Activated T-helper 2 cell treated with anti-CD3 and anti-CD28 coated beads, Interferon-gamma antibody, Interleukin-2, Interleukin-4, amounts not matched to agents 10 μg/mL and 5 μg/mL and 100 μg/mL, durations not matched to agents 14 hours and 24 hours and 36 hours (primary cell): ENCODE measurements at regions not wholly inside any gene's neighbourhood (a gene's known extent, or its start where the extent isn't known, plus 50 kb on each side); places are given as distances from the start of the nearest gene placed in this dataset.

Experiments
- DNase-seq: peaks from one replicate; pipeline ENCODE4 v3.0.0; 2021; ENCODE audit warnings: low spot score
- H3K27ac Mint-ChIP-seq: one replicate; pipeline ENCODE4 v1.8.0; 2021; ENCODE audit warnings: mixed read lengths
- H3K27me3 Mint-ChIP-seq: one replicate; pipeline ENCODE4 v1.8.0; 2021; ENCODE audit warnings: low read depth, mixed read lengths
- H3K36me3 Mint-ChIP-seq: one replicate; pipeline ENCODE4 v1.8.0; 2021; ENCODE audit warnings: low read depth, mixed read lengths
- H3K4me1 Mint-ChIP-seq: one replicate; pipeline ENCODE4 v1.8.0; 2021; ENCODE audit warnings: low read depth, mixed read lengths
- H3K4me3 Mint-ChIP-seq: one replicate; pipeline ENCODE4 v1.8.0; 2021; ENCODE audit warnings: low read depth, mild to moderate bottlenecking, moderate library complexity, mixed read lengths
- H3K9me3 Mint-ChIP-seq: one replicate; pipeline ENCODE4 v1.8.0; 2021; ENCODE audit warnings: mixed read lengths
- intact Hi-C: fragments of 100-400 bp; cut with micrococcal nuclease; formaldehyde crosslinking; loops from one replicate; pipeline ENCODE4 v1.15.1; 2023

DNA sequence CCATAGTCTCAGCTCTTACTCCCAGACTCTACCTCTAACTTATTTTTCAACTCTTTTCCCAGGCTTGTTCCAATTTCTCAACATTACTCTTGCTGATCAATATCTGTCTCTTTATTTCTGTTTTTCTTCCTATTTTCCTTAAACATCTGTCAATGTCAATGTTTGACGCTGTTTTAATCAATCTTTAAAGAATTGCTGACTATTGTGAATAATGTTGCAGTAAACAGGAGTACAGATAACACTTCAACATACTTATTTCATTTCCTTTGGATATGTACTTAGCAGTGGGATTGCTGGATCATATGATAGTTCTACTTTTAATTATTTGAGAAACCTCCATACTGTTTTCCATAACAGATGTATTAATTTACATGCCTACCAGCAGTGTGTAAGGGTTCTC, 229.0 kb downstream of the TRIM36 start:
- Mint-ChIP-seq H3K36me3 (no peaks in the 10 kb centered on the region), H3K4me3 (no peak overlapping the region), H3K27ac (no peak overlapping the region), H3K9me3 (peaks cover 30% of the 10 kb centered on the region), H3K27me3 (no peaks in the 10 kb centered on the region), H3K4me1 (no peaks in the 10 kb centered on the region)
- intact Hi-C loops = no loop called here
- no peak for DNase-seq

DNA sequence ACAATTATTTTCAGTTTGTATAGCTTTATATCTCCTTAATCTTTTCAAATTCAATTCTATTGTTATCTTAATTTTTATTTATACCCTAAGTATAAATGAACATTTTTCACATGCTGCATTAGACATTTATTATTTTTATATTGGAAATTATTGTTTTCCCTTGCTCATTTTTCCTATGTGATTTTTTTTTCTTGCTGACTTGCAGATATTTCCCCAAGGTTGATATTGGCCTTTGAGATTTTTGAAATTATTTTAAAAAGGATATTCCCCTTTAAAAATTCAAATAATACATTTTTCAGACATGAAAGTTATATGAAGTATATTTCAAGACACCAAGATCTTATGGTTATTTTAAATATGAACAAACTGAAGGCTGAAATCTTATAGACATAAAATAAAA, 234.2 kb downstream of the TRIM36 start:
- intact Hi-C loops = no loop called here
- H3K4me3 Mint-ChIP-seq = no peak overlapping the region

DNA sequence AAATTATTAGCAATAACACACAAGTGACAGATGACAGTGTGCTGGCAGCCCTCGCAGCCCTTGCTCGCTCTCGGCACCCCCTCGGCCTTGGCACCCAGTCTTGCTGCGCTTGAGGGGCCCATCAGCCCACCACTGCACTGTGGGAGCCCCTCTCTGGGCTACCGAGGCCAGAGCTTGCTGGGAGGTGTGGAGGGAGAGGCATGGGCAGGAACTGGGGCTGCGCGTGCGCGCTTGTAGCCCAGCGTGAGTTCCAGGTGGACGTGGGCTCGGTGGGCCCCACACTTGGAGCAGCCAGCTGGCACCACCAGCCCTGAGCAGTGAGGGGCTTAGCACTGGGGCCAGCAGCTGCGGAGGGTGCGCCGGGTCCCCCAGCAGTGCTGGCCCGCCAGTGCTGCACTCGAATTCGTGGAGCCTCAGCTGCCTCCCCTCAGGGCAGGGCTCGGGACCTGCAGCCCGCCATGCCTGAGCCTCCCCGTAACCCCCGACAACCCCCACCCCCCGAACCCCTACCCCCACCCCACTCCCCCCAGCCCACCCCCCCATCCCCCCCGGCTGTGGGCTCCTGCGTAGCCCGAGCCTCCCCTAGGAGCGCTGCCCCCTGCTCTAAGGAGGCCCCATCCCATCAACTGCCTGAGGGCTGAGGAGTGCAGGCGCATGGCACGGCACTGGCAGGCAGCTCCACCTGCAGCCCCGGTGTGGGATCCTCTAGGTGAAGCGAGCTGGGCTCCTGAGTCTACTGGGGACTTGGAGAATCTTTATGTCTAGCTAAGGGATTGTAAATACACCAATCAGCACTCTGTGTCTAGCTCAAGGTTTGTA, 240.9 kb downstream of the TRIM36 start:
- no peaks in the 10 kb centered on the region for H3K9me3 Mint-ChIP-seq
- no peak overlapping the region for H3K27ac Mint-ChIP-seq
- no peaks in the 10 kb centered on the region for H3K27me3 Mint-ChIP-seq
- intact Hi-C loops = no loop called here
- DNase-seq = no peak
- no peak overlapping the region for H3K4me3 Mint-ChIP-seq
- no peaks in the 10 kb centered on the region for H3K4me1 Mint-ChIP-seq
- H3K36me3 Mint-ChIP-seq = no peaks in the 10 kb centered on the region

More for the DNA sequence above, 234.2 kb downstream of the TRIM36 start:
- Mint-ChIP-seq H3K4me1 (no peaks in the 10 kb centered on the region), H3K36me3 (no peaks in the 10 kb centered on the region), H3K27me3 (no peaks in the 10 kb centered on the region), H3K9me3 (peaks cover 18% of the 10 kb centered on the region), H3K27ac (no peak overlapping the region)
- DNase-seq = no peak

DNA sequence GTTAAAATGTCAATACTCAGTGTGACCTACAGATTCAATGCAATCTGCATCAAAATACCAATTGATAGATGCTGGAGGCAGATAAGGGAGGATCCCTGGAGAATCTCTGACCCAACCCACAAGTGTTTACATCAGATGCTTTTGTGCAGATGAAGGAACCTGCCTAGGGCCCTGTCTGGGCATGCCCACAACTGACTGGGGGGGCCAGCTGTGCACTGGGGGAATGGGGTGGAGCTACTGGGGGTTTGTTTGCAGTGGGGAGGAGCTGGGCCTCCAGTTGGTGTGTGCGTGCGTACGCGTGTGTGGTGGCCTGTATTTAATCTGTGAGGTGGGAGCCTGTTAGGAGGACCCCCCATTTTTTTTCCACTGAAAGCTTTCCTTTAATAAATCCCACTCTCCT, 244.9 kb downstream of the TRIM36 start:
- no peak overlapping the region for H3K4me3 Mint-ChIP-seq
- H3K9me3 Mint-ChIP-seq = peaks cover 2% of the 10 kb centered on the region
- no peaks in the 10 kb centered on the region for H3K27me3 Mint-ChIP-seq
- intact Hi-C loops = no loop called here
- H3K36me3 Mint-ChIP-seq = no peaks in the 10 kb centered on the region
- no peak overlapping the region for H3K27ac Mint-ChIP-seq
- no peak for DNase-seq
- no peaks in the 10 kb centered on the region for H3K4me1 Mint-ChIP-seq

DNA sequence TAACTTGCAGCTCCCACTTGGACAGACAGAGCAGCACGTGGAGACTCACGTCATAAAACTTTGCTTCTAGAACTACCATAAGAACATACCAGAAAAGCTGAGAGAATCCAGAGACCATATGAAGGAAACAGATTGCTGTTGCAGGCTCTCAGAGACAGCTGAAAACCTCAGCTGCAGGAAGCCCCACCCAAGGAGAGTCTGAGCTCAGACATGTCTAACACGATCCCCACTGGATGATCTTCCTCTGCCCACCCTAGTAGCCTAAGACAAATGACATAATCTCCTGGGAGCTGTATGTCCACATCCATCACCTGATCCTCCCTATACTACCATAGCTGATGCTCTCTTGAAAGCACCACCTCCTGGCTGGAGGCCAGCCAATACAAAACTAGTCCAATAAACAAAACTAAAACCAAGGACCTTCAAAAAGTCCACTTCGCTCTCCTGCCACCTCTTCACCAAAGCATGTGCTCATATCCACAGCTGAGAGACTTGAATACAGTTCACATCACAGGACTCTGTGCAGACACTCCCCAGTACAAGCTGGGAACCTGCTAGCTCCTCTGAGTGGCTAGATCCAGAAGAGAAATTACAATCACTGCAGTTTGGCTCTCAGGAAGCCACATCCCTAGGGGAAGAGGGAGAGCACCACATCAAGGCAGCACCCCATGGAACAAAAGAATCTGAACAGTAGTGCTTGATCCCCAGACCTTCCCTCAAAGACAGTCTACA, 257.4 kb downstream of the TRIM36 start:
- intact Hi-C loops = no loop called here
- Mint-ChIP-seq H3K4me1 (no peaks in the 10 kb centered on the region), H3K9me3 (peaks cover 5% of the 10 kb centered on the region), H3K4me3 (no peak overlapping the region), H3K36me3 (no peaks in the 10 kb centered on the region), H3K27me3 (no peaks in the 10 kb centered on the region), H3K27ac (no peak overlapping the region)
- no peak for DNase-seq

DNA sequence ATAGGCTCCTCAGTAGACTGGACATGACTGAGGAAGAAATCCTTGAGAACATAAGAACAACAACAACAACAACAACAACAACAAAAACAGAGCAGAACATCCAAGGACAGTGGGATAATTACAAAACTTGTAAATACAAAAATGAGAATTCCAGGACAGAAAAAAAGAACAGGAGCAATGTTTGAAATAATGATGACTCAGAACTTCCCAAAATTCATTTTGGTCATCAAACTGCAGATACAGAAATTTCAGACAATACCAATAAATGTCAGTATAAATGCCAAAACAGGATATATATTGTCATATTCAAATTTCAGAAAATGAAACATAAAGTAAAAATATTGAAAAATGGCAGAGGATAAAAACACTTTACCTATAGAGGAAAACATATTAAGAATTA, 259.0 kb downstream of the TRIM36 start:
- Mint-ChIP-seq H3K36me3 (no peaks in the 10 kb centered on the region), H3K4me1 (no peaks in the 10 kb centered on the region), H3K4me3 (no peak overlapping the region), H3K9me3 (peaks cover 16% of the 10 kb centered on the region), H3K27me3 (no peaks in the 10 kb centered on the region), H3K27ac (no peak overlapping the region)
- no peak for DNase-seq
- intact Hi-C loops = no loop called here

DNA sequence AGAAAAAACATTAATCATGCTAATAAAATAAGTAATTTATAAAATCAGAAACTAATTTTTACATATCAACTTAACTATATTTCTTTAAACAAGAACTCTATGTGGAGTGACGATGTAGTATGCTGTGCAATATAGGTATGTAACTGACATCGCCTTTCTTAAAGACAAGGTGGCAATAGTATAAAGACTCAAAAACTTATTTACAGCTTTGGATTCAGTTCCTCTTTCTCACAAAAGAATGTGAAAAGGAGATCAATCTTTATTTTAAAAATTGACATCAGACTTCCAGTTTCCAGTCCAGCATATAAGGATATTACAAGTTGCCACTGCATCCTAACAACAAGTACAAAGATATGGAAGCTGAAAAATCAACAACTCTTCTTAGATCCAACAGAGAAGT, 260.3 kb downstream of the TRIM36 start:
- H3K36me3 Mint-ChIP-seq = no peaks in the 10 kb centered on the region
- no peak overlapping the region for H3K4me3 Mint-ChIP-seq
- H3K27ac Mint-ChIP-seq = no peak overlapping the region
- intact Hi-C loops = no loop called here
- DNase-seq = no peak
- no peaks in the 10 kb centered on the region for H3K27me3 Mint-ChIP-seq
- H3K4me1 Mint-ChIP-seq = no peaks in the 10 kb centered on the region
- H3K9me3 Mint-ChIP-seq = peaks cover 16% of the 10 kb centered on the region

DNA sequence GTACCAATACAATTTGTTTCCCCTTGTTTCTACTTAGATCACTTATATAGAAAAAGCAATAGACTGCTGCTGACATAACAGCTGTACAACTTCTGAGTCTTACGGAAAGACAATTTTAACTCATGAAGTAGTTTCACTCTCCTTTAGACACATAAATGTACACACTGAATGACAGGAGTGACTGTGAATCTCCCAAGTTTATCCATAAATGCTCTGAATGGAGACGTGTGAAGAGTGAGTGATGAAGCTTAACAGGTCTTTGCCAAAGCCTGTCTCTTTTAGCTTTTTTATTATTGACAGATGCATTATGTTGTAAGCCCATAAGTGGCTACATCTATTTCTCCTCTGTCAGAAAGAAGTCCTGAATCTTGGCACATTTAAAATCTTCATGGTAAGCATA, 265.9 kb downstream of the TRIM36 start:
- intact Hi-C loops = no loop called here
- H3K36me3 Mint-ChIP-seq = no peaks in the 10 kb centered on the region
- DNase-seq = no peak
- no peaks in the 10 kb centered on the region for H3K27me3 Mint-ChIP-seq
- H3K27ac Mint-ChIP-seq = no peak overlapping the region
- no peaks in the 10 kb centered on the region for H3K4me1 Mint-ChIP-seq
- H3K9me3 Mint-ChIP-seq = peaks cover 13% of the 10 kb centered on the region
- H3K4me3 Mint-ChIP-seq = no peak overlapping the region

DNA sequence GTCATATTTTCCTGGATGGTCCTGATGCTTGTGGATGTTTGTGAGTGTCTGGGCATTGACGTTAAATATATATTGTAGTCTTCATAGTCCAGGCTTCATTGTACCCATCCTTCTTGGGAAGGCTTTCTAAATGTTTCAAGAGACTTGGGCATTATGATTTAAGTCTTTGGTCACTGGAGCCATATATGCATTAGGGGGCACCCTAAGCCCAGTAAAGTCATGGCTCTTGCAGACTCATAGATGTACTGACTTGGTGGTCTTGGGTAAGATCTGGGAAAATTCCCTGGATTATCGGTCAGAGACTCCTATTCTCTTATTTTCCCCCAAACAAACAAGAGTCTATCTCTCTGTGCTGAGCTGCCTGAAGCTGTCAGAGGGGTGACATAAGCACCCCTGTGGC, 271.1 kb downstream of the TRIM36 start:
- H3K27me3 Mint-ChIP-seq = no peaks in the 10 kb centered on the region

DNA sequence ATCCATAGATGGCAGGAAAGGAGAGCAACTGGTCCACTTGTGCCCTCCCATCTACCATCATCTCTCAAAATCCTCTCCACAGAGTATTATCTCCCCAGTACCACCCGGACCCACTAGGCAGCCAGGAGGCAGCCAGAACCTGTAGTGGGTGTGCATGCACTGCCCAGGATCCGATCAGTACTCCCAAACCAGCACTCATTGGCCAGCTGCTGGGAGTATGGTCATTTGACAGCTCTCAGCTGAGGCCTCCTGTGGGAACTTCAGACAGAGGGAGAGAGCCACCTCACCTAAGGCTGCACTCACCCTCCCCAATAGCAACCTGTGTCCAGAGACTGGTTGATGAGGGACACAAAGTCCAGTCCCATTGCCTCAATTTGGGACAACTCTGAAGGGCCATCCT, 286.0 kb downstream of the TRIM36 start:
- Mint-ChIP-seq H3K4me3 (no peak overlapping the region), H3K36me3 (no peaks in the 10 kb centered on the region), H3K27ac (no peak overlapping the region), H3K9me3 (peaks cover 19% of the 10 kb centered on the region), H3K27me3 (no peaks in the 10 kb centered on the region), H3K4me1 (no peaks in the 10 kb centered on the region)
- intact Hi-C loops = no loop called here
- no peak for DNase-seq

More for the DNA sequence above, 271.1 kb downstream of the TRIM36 start:
- H3K27ac Mint-ChIP-seq = no peak overlapping the region
- H3K9me3 Mint-ChIP-seq = no peaks in the 10 kb centered on the region
- H3K4me1 Mint-ChIP-seq = no peaks in the 10 kb centered on the region
- H3K4me3 Mint-ChIP-seq = no peak overlapping the region
- DNase-seq = no peak
- no peaks in the 10 kb centered on the region for H3K36me3 Mint-ChIP-seq
- intact Hi-C loops = no loop called here

DNA sequence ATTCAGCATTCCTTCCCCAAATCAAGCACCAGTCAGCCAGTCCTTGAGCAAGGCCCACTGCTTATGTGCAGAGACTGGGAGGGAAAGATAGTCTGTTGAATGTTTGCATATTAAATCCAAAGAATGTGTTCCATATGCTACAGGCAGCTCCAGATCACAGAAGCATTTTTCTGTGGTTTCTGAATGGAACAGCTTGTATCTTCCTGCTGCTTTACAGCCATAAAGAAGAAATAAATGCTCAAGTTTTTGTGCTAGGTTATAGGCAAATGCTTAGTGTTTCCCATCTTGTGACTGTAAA, 310.3 kb downstream of the TRIM36 start:
- no peak overlapping the region for H3K4me3 Mint-ChIP-seq
- H3K36me3 Mint-ChIP-seq = no peaks in the 10 kb centered on the region
- H3K4me1 Mint-ChIP-seq = no peaks in the 10 kb centered on the region
- no peak for DNase-seq
- peaks cover 11% of the 10 kb centered on the region for H3K9me3 Mint-ChIP-seq
- no peaks in the 10 kb centered on the region for H3K27me3 Mint-ChIP-seq
- H3K27ac Mint-ChIP-seq = no peak overlapping the region
- intact Hi-C loops = no loop called here

DNA sequence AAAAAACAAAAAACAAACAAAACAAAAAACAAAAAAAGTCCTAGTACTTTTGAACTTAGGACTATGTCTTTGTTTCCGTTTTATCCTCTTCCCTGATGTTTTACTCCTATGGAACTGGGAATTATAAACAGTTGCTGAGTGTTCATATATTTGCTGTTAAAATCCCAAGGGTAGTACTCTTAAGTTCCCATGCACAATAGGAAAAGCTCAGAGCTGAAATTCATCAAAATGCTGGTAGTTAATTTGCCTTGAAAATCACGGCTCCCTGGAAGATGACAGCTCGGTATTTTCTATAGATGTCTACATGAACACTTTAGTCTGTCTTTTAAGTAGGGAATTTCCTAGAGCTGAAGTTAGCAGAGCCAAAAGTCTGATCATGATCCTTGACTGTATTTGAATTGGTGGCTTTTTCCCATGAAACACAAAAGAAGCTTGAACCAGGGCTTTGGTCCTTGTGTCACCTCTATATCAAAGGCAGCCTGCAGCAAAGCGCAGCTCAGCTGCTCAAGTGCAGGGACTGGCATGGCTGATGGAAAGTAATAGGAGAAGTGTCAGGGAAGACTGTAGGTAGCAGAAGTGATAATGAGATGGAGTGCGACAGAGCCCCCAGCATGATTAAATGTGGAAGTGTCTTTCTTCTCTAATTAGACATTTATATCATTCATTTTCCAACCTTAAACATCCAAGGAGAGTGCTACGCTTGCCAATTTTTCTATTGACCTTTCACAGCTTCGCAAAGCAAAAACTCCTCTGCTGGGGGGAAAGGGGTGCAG, 310.9 kb downstream of the TRIM36 start:
- no peak overlapping the region for H3K27ac Mint-ChIP-seq
- peaks cover 11% of the 10 kb centered on the region for H3K9me3 Mint-ChIP-seq
- no peaks in the 10 kb centered on the region for H3K4me1 Mint-ChIP-seq
- H3K4me3 Mint-ChIP-seq = no peak overlapping the region
- intact Hi-C loops = no loop called here
- H3K36me3 Mint-ChIP-seq = no peaks in the 10 kb centered on the region
- no peaks in the 10 kb centered on the region for H3K27me3 Mint-ChIP-seq
- DNase-seq = no peak

DNA sequence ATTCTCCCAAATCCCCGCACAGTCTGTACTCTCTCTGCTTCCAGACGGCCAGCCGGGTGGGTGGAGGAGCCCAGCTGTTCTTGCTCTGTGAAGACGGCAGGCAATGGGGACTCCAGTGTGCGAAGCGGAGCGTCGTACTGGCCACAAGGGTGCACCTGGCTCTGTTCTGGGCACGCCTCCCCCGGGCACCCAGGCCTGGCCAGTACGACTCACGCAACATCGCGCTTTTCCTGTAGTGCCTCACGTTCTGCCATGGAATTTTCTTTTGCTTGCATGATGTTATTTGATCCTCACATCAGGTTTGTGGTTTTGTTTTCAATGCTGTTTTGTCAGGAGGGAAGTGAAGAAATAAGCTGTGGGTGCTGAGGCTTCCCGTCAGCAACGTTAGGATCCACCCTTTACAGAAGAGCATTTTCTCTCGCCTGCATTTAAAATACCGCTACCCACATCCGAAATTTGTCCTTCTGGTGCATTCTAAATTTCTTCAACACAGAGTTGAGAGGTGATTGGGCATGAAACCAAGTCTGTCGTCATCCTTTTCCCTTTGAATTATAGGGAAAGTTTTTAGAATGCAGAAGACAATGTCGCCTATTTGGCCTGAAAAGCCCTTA, 311.7 kb downstream of the TRIM36 start:
- no peak for DNase-seq
- H3K27me3 Mint-ChIP-seq = no peaks in the 10 kb centered on the region
- intact Hi-C loops = no loop called here
- H3K9me3 Mint-ChIP-seq = peaks cover 15% of the 10 kb centered on the region
- no peaks in the 10 kb centered on the region for H3K36me3 Mint-ChIP-seq
- no peak overlapping the region for H3K27ac Mint-ChIP-seq
- no peak overlapping the region for H3K4me3 Mint-ChIP-seq
- H3K4me1 Mint-ChIP-seq = no peaks in the 10 kb centered on the region
